ENCODE measurements at regions not wholly inside any gene's neighbourhood (a gene's known extent, or its start where the extent isn't known, plus 50 kb on each side); places are given as distances from the start of the nearest gene placed in this dataset.
A peak's percentile ranks its signal among the peaks of the same experiment; 100 is the strongest.

- TF ChIP-seq CTCF (IDR thresholded peaks at IDR 0.05; ENCODE audit: low read depth, low read length, missing input control) (no peak), NR2F2 (IDR thresholded peaks at IDR 0.05) (no peak), GABPA (IDR thresholded peaks at IDR 0.05 in 1 of 2, conservative IDR thresholded peaks at IDR 0.05 in 1 of 2) (no peak)
Measured at GRCh38 chr12:114815026-114815795, 131.2 kb upstream of the TBX3 start (continued).

GRCh38 chr12:114812858-114813761 lies 129.1 kb upstream of the TBX3 start:
- H3K4me3 ChIP-seq (ENCODE audit: low read depth in 1 of 3, low read length in 3 of 3), result no peak overlapping the region
- DNase-seq (ENCODE audit: low spot score), result no peak
- peaks cover 0 to 3% (median under 1%) of the 10 kb centered on the region in 4 donors for H3K4me1 ChIP-seq (ENCODE audit: control insufficient read depth in 4 of 4, insufficient read depth in 4 of 4, low read length in 3 of 4)
- TF ChIP-seq GABPA (IDR thresholded peaks at IDR 0.05 in 1 of 2, conservative IDR thresholded peaks at IDR 0.05 in 1 of 2) (no peak), HNF4A (conservative IDR thresholded peaks at IDR 0.05) (peak in 1 of 2 donors; percentile 28), RAD21 (IDR thresholded peaks at IDR 0.05) (peak; percentile 7 to 37), REST (IDR thresholded peaks at IDR 0.05) (no peak), CTCF (IDR thresholded peaks at IDR 0.05; ENCODE audit: low read depth, low read length, missing input control) (no peak), HNF4G (IDR thresholded peaks at IDR 0.05) (no peak), EGR1 (IDR thresholded peaks at IDR 0.05; ENCODE audit: low read depth in 2 of 2) (no peak), ATF3 (IDR thresholded peaks at IDR 0.05) (no peak), FOXA2 (IDR thresholded peaks at IDR 0.05) (peak; percentile 77), TAF1 (conservative IDR thresholded peaks at IDR 0.05) (no peak), ZBTB33 (IDR thresholded peaks at IDR 0.05) (no peak), FOXA1 (IDR thresholded peaks at IDR 0.05) (peak; percentile 20), JUND (IDR thresholded peaks at IDR 0.05) (no peak), YY1 (IDR thresholded peaks at IDR 0.05) (no peak), SP1 (IDR thresholded peaks at IDR 0.05) (peak; percentile 57), RXRA (IDR thresholded peaks at IDR 0.05) (peak; percentile 12 to 23), NR2F2 (IDR thresholded peaks at IDR 0.05) (no peak), MAX (IDR thresholded peaks at IDR 0.05) (no peak)
- H3K9me3 ChIP-seq (ENCODE audit: control insufficient read depth in 4 of 4, low read length in 3 of 4), result no peaks in the 10 kb centered on the region
- 37% methylated on average over 19 of the region's 19 CpGs for WGBS
- peak overlapping the region in 1 of 2 donors; percentile 6 for H3K9ac ChIP-seq (ENCODE audit: low read depth in 1 of 2, low read length in 2 of 2)
- no peaks in the 10 kb centered on the region for H3K36me3 ChIP-seq (ENCODE audit: control insufficient read depth in 4 of 4, insufficient read depth in 3 of 4, low read depth in 1 of 4, low read length in 3 of 4)
- no peaks in the 10 kb centered on the region for H3K27me3 ChIP-seq (ENCODE audit: control insufficient read depth in 4 of 4, insufficient read depth in 4 of 4, low read length in 3 of 4)
- no peak overlapping the region for H3K27ac ChIP-seq (ENCODE audit: low read depth in 1 of 2, low read length in 2 of 2)

All from liver (tissue), 8 donors.